ENCODE measurements at regions not wholly inside any gene's neighbourhood (a gene's known extent, or its start where the extent isn't known, plus 50 kb on each side); places are given as distances from the start of the nearest gene placed in this dataset.

DNA sequence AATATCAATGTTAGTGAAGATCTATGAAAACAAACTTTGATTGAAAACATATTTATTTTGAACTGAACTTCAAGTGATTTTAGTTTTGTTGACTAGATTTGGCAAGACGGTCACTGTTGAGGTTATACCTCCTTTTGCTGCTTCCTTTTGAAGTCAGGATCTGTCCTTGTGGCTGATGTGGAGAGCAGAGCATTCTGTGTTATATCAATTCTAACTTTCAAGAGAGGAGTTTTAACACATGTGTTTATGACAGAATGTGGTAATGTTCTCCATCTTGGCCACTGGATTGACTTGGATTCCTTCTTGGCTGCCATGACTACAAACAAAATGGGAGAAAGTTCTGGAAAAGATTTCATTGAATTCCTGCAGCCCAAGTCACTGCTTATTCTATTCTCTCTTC, 104.0 kb upstream of the ACTBL2 start:
- H3K27ac Mint-ChIP-seq: no peak overlapping the region
- no peak for DNase-seq
- H3K4me1 Mint-ChIP-seq: no peaks in the 10 kb centered on the region
- H3K36me3 Mint-ChIP-seq (ENCODE audit: low read depth): no peaks in the 10 kb centered on the region
- H3K27me3 ChIP-seq (ENCODE audit: control insufficient read depth, insufficient read depth, low read length, poor library complexity, severe bottlenecking): peaks cover 27% of the 10 kb centered on the region
- H3K4me3 ChIP-seq (ENCODE audit: low read length): no peak overlapping the region
- H3K9me3 ChIP-seq (ENCODE audit: control insufficient read depth, low read length): no peaks in the 10 kb centered on the region
- no peak overlapping the region for H3K4me3 Mint-ChIP-seq
- peaks cover 18% of the 10 kb centered on the region for H3K27me3 Mint-ChIP-seq (ENCODE audit: insufficient read depth)
- H3K36me3 ChIP-seq (ENCODE audit: control insufficient read depth, insufficient read depth, low read length): no peaks in the 10 kb centered on the region
- no peak for TF ChIP-seq CTCF (conservative IDR thresholded peaks at IDR 0.05)
- H3K27ac ChIP-seq (ENCODE audit: low read depth, low read length): no peak overlapping the region
- no peaks in the 10 kb centered on the region for H3K4me1 ChIP-seq (ENCODE audit: control insufficient read depth, insufficient read depth, low read length)
- 93 to 100% methylated on average over 1 of the region's 1 CpG for WGBS, 2 experiments (ENCODE audit: insufficient coverage in 1 of 2, insufficient read length in 1 of 2)
- H3K9ac ChIP-seq (ENCODE audit: extremely low read depth, low read length, poor library complexity, severe bottlenecking): no peak overlapping the region
- H3K9me3 Mint-ChIP-seq: peaks cover 2% of the 10 kb centered on the region

DNA sequence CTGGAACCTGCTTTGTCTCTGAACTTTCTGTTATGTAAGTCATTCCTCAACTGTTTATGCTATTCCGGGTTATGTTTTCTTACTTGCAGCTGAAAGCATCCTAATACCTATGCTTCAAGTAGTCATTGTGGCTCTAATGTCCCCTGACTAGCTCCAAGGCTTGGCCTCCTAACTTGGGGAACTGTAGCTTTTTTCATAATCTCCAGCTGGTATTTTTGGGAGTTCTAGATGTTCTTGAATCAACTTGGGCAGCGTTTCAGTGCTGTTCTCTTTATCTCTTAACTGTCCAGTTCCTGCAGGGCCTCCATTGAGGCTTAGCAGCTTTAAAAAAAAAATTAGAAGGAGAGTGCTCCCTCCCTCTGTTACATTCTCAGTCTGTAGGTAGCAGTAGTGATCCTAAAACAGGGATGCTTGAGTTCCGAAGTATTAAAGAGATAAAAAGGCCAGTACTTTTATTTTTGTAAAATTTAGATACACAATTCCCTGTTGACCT, 100.0 kb upstream of the ACTBL2 start:
- H3K4me3 Mint-ChIP-seq: no peak overlapping the region
- Histone ChIP-seq H3K9me3 (ENCODE audit: control insufficient read depth, low read length) (no peaks in the 10 kb centered on the region), H3K27me3 (ENCODE audit: control insufficient read depth, insufficient read depth, low read length, poor library complexity, severe bottlenecking) (no peaks in the 10 kb centered on the region), H3K36me3 (ENCODE audit: control insufficient read depth, insufficient read depth, low read length) (no peaks in the 10 kb centered on the region), H3K9ac (ENCODE audit: extremely low read depth, low read length, poor library complexity, severe bottlenecking) (no peak overlapping the region), H3K4me3 (ENCODE audit: low read length) (no peak overlapping the region), H3K27ac (ENCODE audit: low read depth, low read length) (no peak overlapping the region), H3K4me1 (ENCODE audit: control insufficient read depth, insufficient read depth, low read length) (no peaks in the 10 kb centered on the region)
- no peak overlapping the region for H3K27ac Mint-ChIP-seq
- H3K36me3 Mint-ChIP-seq (ENCODE audit: low read depth): no peaks in the 10 kb centered on the region
- H3K9me3 Mint-ChIP-seq: peaks cover 5% of the 10 kb centered on the region
- no peaks in the 10 kb centered on the region for H3K4me1 Mint-ChIP-seq
- DNase-seq: no peak
- 84 to 100% methylated on average over 1 to 3 of the region's 3 CpGs for WGBS, 2 experiments (ENCODE audit: insufficient coverage in 1 of 2, insufficient read length in 1 of 2)
- H3K27me3 Mint-ChIP-seq (ENCODE audit: insufficient read depth): no peaks in the 10 kb centered on the region
- no peak for TF ChIP-seq CTCF (conservative IDR thresholded peaks at IDR 0.05)

GRCh38 chr5:57581772-57582171, 99.2 kb upstream of the ACTBL2 start:
- no peak for DNase-seq
- H3K27me3 Mint-ChIP-seq (ENCODE audit: insufficient read depth): no peaks in the 10 kb centered on the region
- Histone ChIP-seq H3K4me3 (ENCODE audit: low read length) (no peak overlapping the region), H3K9ac (ENCODE audit: extremely low read depth, low read length, poor library complexity, severe bottlenecking) (no peak overlapping the region), H3K4me1 (ENCODE audit: control insufficient read depth, insufficient read depth, low read length) (no peaks in the 10 kb centered on the region), H3K36me3 (ENCODE audit: control insufficient read depth, insufficient read depth, low read length) (no peaks in the 10 kb centered on the region), H3K9me3 (ENCODE audit: control insufficient read depth, low read length) (no peaks in the 10 kb centered on the region), H3K27me3 (ENCODE audit: control insufficient read depth, insufficient read depth, low read length, poor library complexity, severe bottlenecking) (no peaks in the 10 kb centered on the region), H3K27ac (ENCODE audit: low read depth, low read length) (no peak overlapping the region)
- no peak overlapping the region for H3K4me3 Mint-ChIP-seq
- peaks cover 3% of the 10 kb centered on the region for H3K9me3 Mint-ChIP-seq
- H3K36me3 Mint-ChIP-seq (ENCODE audit: low read depth): no peaks in the 10 kb centered on the region
- H3K4me1 Mint-ChIP-seq: no peaks in the 10 kb centered on the region
- 86% methylated on average over 2 of the region's 2 CpGs; no CpG with 5 or more reads in 1 of the 2 experiments for WGBS, 2 experiments (ENCODE audit: insufficient coverage in 1 of 2, insufficient read length in 1 of 2)
- TF ChIP-seq CTCF (conservative IDR thresholded peaks at IDR 0.05): no peak
- no peak overlapping the region for H3K27ac Mint-ChIP-seq

Data from endodermal cell (in vitro differentiated cells).